B cell (primary cell): ENCODE measurements at regions not wholly inside any gene's neighbourhood (a gene's known extent, or its start where the extent isn't known, plus 50 kb on each side); places are given as distances from the start of the nearest gene placed in this dataset.

Source experiments
- ATAC-seq: fragments of 200-7000 bp; cut with Tn5 transposase; one replicate; pipeline ENCODE4 v1.10.0; 2021; ENCODE audit warnings: low read depth, mild to moderate bottlenecking, moderate number of reproducible peaks, moderate library complexity
- CTCF ChIA-PET: fragments of 350-600 bp; sonication (Branson Sonifier 250); formaldehyde crosslinking; loops from one replicate; lab custom pipeline; 2021; ENCODE audit warnings: antibody characterized with exemption, inconsistent platforms; lab: Charles Lee
- POLR2A ChIA-PET: fragments of 350-600 bp; sonication (Branson Sonifier 250); formaldehyde crosslinking; loops from one replicate; lab custom pipeline; 2021; ENCODE audit warnings: antibody characterized with exemption; lab: Charles Lee
- DNase-seq: peaks from one replicate; pipeline ENCODE4 v3.0.0; 2013
- H2AFZ ChIP-seq: 2 replicates; pipeline ENCODE4 v1.6.1; 2012; ENCODE audit warnings: mild to moderate bottlenecking, low read depth, low read length; ENCODE audit not compliant: insufficient read depth, poor library complexity, severe bottlenecking
- H3K27ac ChIP-seq, 2 donors: 1 replicate in 1 of 2; 2 replicates in 1 of 2; pipeline ENCODE4 v1.5.1; 2012 to 2013; ENCODE audit warnings: low read length in 2 of 2, mild to moderate bottlenecking in 2 of 2, moderate library complexity in 1 of 2
- H3K27me3 ChIP-seq, 4 experiments: fragments of 200-600 bp in 1 of 4; sonication (generic) in 1 of 4; replicated peaks in 1 of 4; 1 replicate in 2 of 4; 2 replicates in 2 of 4; pipeline versions ENCODE4 v1.6.1 to v1.7.0; 2013 to 2016; ENCODE audit warnings: low read length in 3 of 4, mild to moderate bottlenecking in 2 of 4, mixed read lengths in 1 of 4, moderate library complexity in 1 of 4; ENCODE audit not compliant: insufficient read depth in 4 of 4, control insufficient read depth in 3 of 4; ENCODE audit errors: control extremely low read depth in 1 of 4
- H3K36me3 ChIP-seq, 2 experiments: replicated peaks in 1 of 2; 1 replicate in 1 of 2; 2 replicates in 1 of 2; pipeline versions ENCODE4 v1.6.1 to v1.7.1; 2013; ENCODE audit warnings: low read length in 1 of 2; ENCODE audit not compliant: insufficient read depth in 2 of 2, control insufficient read depth in 1 of 2; ENCODE audit errors: control extremely low read depth in 1 of 2, extremely low read depth in 1 of 2
- H3K4me1 ChIP-seq, 2 donors: fragments of 200-600 bp in 1 of 2; sonication (generic) in 1 of 2; 1 replicate in 1 of 2; 2 replicates in 1 of 2; pipeline versions ENCODE4 v1.5.1 to v1.6.1; 2013 to 2017; ENCODE audit warnings: low read length in 2 of 2; ENCODE audit not compliant: control insufficient read depth in 2 of 2, insufficient read depth in 2 of 2
- H3K4me2 ChIP-seq: replicated peaks from 2 replicates; pipeline ENCODE3; 2012; ENCODE audit warnings: mild to moderate bottlenecking, low read depth, low read length; ENCODE audit not compliant: poor library complexity, severe bottlenecking
- H3K4me3 ChIP-seq, 5 experiments: fragments of 200-600 bp in 1 of 5; sonication (generic) in 1 of 5; 1 replicate in 3 of 5; 2 replicates in 2 of 5; pipeline versions ENCODE4 v1.5.1 to v1.7.0; 2011 to 2016; ENCODE audit warnings: low read length in 4 of 5, mild to moderate bottlenecking in 4 of 5, low read depth in 2 of 5, control low read depth in 1 of 5, moderate library complexity in 1 of 5; ENCODE audit not compliant: insufficient read depth in 1 of 5; ENCODE audit errors: control extremely low read depth in 1 of 5, extremely low read depth in 1 of 5
- H3K79me2 ChIP-seq: fragments of 200-600 bp; sonication (generic); one replicate; pipeline ENCODE4 v1.6.0; 2016; ENCODE audit warnings: low read length; ENCODE audit not compliant: control insufficient read depth, insufficient read depth
- H3K9ac ChIP-seq: fragments of 200-600 bp; sonication (generic); 2 replicates; pipeline ENCODE4 v1.6.1; 2017; ENCODE audit warnings: mild to moderate bottlenecking, low read length, moderate library complexity
- H3K9me3 ChIP-seq, 3 donors: one replicate each; pipeline versions ENCODE4 v1.6.1 to v1.7.1; 2013; ENCODE audit warnings: low read length in 2 of 3; ENCODE audit not compliant: control insufficient read depth in 2 of 3, insufficient read depth in 1 of 3; ENCODE audit errors: control extremely low read depth in 1 of 3
- H4K20me1 ChIP-seq: 2 replicates; pipeline ENCODE4 v1.6.0; 2012; ENCODE audit warnings: mild to moderate bottlenecking, low read length; ENCODE audit not compliant: insufficient read depth, control insufficient read depth, poor library complexity, severe bottlenecking
- H3K27ac Mint-ChIP-seq: one replicate; pipeline ENCODE4 v1.8.0; 2021; ENCODE audit warnings: mixed read lengths
- H3K27me3 Mint-ChIP-seq: one replicate; pipeline ENCODE4 v1.8.0; 2021; ENCODE audit warnings: mixed read lengths
- H3K4me1 Mint-ChIP-seq: one replicate; pipeline ENCODE4 v1.8.0; 2021; ENCODE audit warnings: mixed read lengths
- H3K4me3 Mint-ChIP-seq: one replicate; pipeline ENCODE4 v1.8.0; 2021; ENCODE audit warnings: mixed read lengths
- H3K9me3 Mint-ChIP-seq: one replicate; pipeline ENCODE4 v1.8.0; 2022; ENCODE audit warnings: mixed read lengths; ENCODE audit not compliant: insufficient read depth
- EZH2 ChIP-seq: IDR thresholded peaks from 2 replicates; pipeline ENCODE4 v1.6.1; 2012; ENCODE audit warnings: borderline replicate concordance, low read depth, mild to moderate bottlenecking, moderate library complexity, low read length; ENCODE audit not compliant: insufficient read depth, poor library complexity, severe bottlenecking
- WGBS: methylation state at CpG from one replicate; pipeline ENCODE4 v1.1.5; 2013; ENCODE audit warnings: missing lambda C conversion rate; ENCODE audit not compliant: insufficient coverage; 5-methylcytosine and 5-hydroxymethylcytosine counted together
- intact Hi-C: fragments of 100-400 bp; cut with micrococcal nuclease; formaldehyde crosslinking; loops from one replicate; pipeline ENCODE4 v1.10.0; 2022
- TF ChIP-seq, protein P1 (sequence below): fragments of 200-600 bp; IDR thresholded peaks from one replicate; pipeline ENCODE4 v1.8.0; 2022; ENCODE audit warnings: antibody characterized with exemption, mild to moderate bottlenecking

- WGBS = 92% methylated on average over 2 of the region's 6 CpGs
- H3K4me3 Mint-ChIP-seq = no peak overlapping the region
- POLR2A ChIA-PET = interaction anchor here (0.7 to 0.9 kb wide), 2 partner anchors 12 to 17 kb away, joined by 3 to 5 read pairs; no protein-coding TSS in a partner anchor
Observed at GRCh38 chr5:173809014-173809413, 79.1 kb upstream of the CPEB4 start.

GRCh38 chr5:173812811-173813550 is 75.2 kb upstream of the CPEB4 start:
- TF ChIP-seq EZH2 = no peak
- TF ChIP-seq, protein P1, sequence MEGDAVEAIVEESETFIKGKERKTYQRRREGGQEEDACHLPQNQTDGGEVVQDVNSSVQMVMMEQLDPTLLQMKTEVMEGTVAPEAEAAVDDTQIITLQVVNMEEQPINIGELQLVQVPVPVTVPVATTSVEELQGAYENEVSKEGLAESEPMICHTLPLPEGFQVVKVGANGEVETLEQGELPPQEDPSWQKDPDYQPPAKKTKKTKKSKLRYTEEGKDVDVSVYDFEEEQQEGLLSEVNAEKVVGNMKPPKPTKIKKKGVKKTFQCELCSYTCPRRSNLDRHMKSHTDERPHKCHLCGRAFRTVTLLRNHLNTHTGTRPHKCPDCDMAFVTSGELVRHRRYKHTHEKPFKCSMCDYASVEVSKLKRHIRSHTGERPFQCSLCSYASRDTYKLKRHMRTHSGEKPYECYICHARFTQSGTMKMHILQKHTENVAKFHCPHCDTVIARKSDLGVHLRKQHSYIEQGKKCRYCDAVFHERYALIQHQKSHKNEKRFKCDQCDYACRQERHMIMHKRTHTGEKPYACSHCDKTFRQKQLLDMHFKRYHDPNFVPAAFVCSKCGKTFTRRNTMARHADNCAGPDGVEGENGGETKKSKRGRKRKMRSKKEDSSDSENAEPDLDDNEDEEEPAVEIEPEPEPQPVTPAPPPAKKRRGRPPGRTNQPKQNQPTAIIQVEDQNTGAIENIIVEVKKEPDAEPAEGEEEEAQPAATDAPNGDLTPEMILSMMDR = no peak
- no peak overlapping the region for H2AFZ ChIP-seq
- no peak overlapping the region for H3K9ac ChIP-seq
- H3K36me3 ChIP-seq = no peaks in the 10 kb centered on the region
- no peak overlapping the region for H3K27ac Mint-ChIP-seq
- no peaks in the 10 kb centered on the region for H3K79me2 ChIP-seq
- peaks cover 46% of the 10 kb centered on the region for H3K4me1 Mint-ChIP-seq
- no peak overlapping the region for H3K4me3 ChIP-seq
- intact Hi-C loops = no loop called here
- H3K27me3 Mint-ChIP-seq = no peaks in the 10 kb centered on the region
- POLR2A ChIA-PET = interaction anchor here (0.7 kb wide), 1 partner anchor 112 kb away, joined by 3 read pairs; no protein-coding TSS in a partner anchor
- H3K4me1 ChIP-seq = peaks cover 24 to 26% of the 10 kb centered on the region in 2 donors
- no peak overlapping the region for H3K4me2 ChIP-seq
- peak overlapping the region; percentile 10 for H3K4me3 Mint-ChIP-seq
- H3K27me3 ChIP-seq = no peaks in the 10 kb centered on the region
- no peak for DNase-seq
- no peak for ATAC-seq
- CTCF ChIA-PET = no interaction called here
- H3K9me3 ChIP-seq = peaks cover 0 to 3% (median 0%) of the 10 kb centered on the region in 3 donors
- H4K20me1 ChIP-seq = no peaks in the 10 kb centered on the region
- H3K9me3 Mint-ChIP-seq = peaks cover 5% of the 10 kb centered on the region
- H3K27ac ChIP-seq = no peak overlapping the region

More at GRCh38 chr5:173809014-173809413, 79.1 kb upstream of the CPEB4 start:
- peaks cover 7 to 13% of the 10 kb centered on the region in 2 donors for H3K4me1 ChIP-seq
- peaks cover 11% of the 10 kb centered on the region for H3K9me3 Mint-ChIP-seq
- H3K79me2 ChIP-seq = no peaks in the 10 kb centered on the region
- H3K27me3 Mint-ChIP-seq = no peaks in the 10 kb centered on the region
- H3K4me2 ChIP-seq = no peak overlapping the region
- peaks cover 17% of the 10 kb centered on the region for H3K4me1 Mint-ChIP-seq
- no peaks in the 10 kb centered on the region for H3K36me3 ChIP-seq
- H3K27me3 ChIP-seq = no peaks in the 10 kb centered on the region
- ATAC-seq = no peak
- no peak overlapping the region for H2AFZ ChIP-seq
- no peak for DNase-seq
- no peak overlapping the region for H3K27ac Mint-ChIP-seq
- no peaks in the 10 kb centered on the region for H4K20me1 ChIP-seq
- no peak overlapping the region for H3K4me3 ChIP-seq
- no peak for TF ChIP-seq EZH2
- TF ChIP-seq, protein P1 = no peak
- CTCF ChIA-PET = interaction anchor here (0.7 to 1.2 kb wide), 2 partner anchors 64 to 80 kb away, joined by 3 to 4 read pairs; no protein-coding TSS in a partner anchor
- H3K9ac ChIP-seq = no peak overlapping the region
- H3K9me3 ChIP-seq = no peaks in the 10 kb centered on the region
- no peak overlapping the region for H3K27ac ChIP-seq
- intact Hi-C loops = no loop called here
